Endothelial cell of umbilical vein (primary cell): ENCODE measurements at regions not wholly inside any gene's neighbourhood (a gene's known extent, or its start where the extent isn't known, plus 50 kb on each side); places are given as distances from the start of the nearest gene placed in this dataset.

ENCODE experiments used
- BruUV-seq: library from RNA; stranded (reverse); fragments of 400-500 nt; replicated peaks from 2 replicates; lab custom pipeline; 2021; lab: Mats Ljungman, UMichigan
- CTCF ChIA-PET: fragments of 300-600, 350-600 bp; sonication (Branson Sonifier 250); formaldehyde crosslinking; loops from one replicate; lab custom pipeline; 2021; ENCODE audit warnings: antibody characterized with exemption, inconsistent platforms; lab: Charles Lee
- POLR2A ChIA-PET: fragments of 300-600, 350-600 bp; sonication (Branson Sonifier 250); formaldehyde crosslinking; loops from one replicate; lab custom pipeline; 2021; ENCODE audit warnings: antibody characterized with exemption, inconsistent platforms; lab: Charles Lee
- DNase-seq: peaks from one replicate; pipeline ENCODE4 v3.0.0-alpha.2; 2011; ENCODE audit warnings: low read depth, low spot score
- FAIRE-seq: peaks from 2 replicates; lab custom pipeline; 2011; peaks lifted over from hg19 to GRCh38; lab: Jason Lieb, UNC
- H2AFZ ChIP-seq: 2 replicates; pipeline ENCODE4 v1.6.0; 2012; ENCODE audit warnings: low read depth, low read length, control low read depth, inconsistent platforms
- H3K27ac ChIP-seq: 2 replicates; pipeline ENCODE4 v1.5.1; 2011; ENCODE audit warnings: low read depth, mild to moderate bottlenecking, control low read depth, low read length, moderate library complexity; ENCODE audit not compliant: insufficient read depth
- H3K27me3 ChIP-seq, 2 experiments: 2 replicates each; pipeline versions ENCODE4 v1.6.0 to v1.6.1; 2011; ENCODE audit warnings: low read length in 2 of 2, mixed read lengths in 1 of 2; ENCODE audit not compliant: control insufficient read depth in 2 of 2, insufficient read depth in 2 of 2
- H3K36me3 ChIP-seq, 2 experiments: 2 replicates in 1 of 2; 3 replicates in 1 of 2; pipeline ENCODE4 v1.5.1; 2011; ENCODE audit warnings: low read length in 2 of 2, mild to moderate bottlenecking in 1 of 2, moderate library complexity in 1 of 2; ENCODE audit not compliant: control insufficient read depth in 2 of 2, insufficient read depth in 2 of 2; ENCODE audit errors: extremely low read depth in 1 of 2
- H3K4me1 ChIP-seq: 3 replicates; pipeline ENCODE4 v1.5.1; 2011; ENCODE audit warnings: mild to moderate bottlenecking, low read length; ENCODE audit not compliant: control insufficient read depth, insufficient read depth; ENCODE audit errors: extremely low read depth
- H3K4me2 ChIP-seq: 2 replicates; pipeline ENCODE4 v1.6.1; 2011; ENCODE audit warnings: low read length, control low read depth, mixed read lengths; ENCODE audit not compliant: insufficient read depth
- H3K4me3 ChIP-seq, 3 experiments: fragments of 200-600 bp in 1 of 3; sonication (generic), shearing (Covaris generic) in 1 of 3; replicated peaks in 1 of 3; 2 replicates each; pipeline ENCODE4 v1.5.1; 2011 to 2016; ENCODE audit warnings: control low read depth in 3 of 3, low read length in 3 of 3, mild to moderate bottlenecking in 2 of 3, inconsistent platforms in 1 of 3, low read depth in 1 of 3, moderate library complexity in 1 of 3; ENCODE audit not compliant: insufficient read depth in 1 of 3
- H3K79me2 ChIP-seq: 2 replicates; pipeline ENCODE4 v1.6.0; 2012; ENCODE audit warnings: low read length, inconsistent platforms; ENCODE audit not compliant: control insufficient read depth, insufficient read depth
- H3K9ac ChIP-seq: replicated peaks from 2 replicates; pipeline ENCODE3; 2011; ENCODE audit warnings: low read length, control low read depth; ENCODE audit not compliant: insufficient read depth; ENCODE audit errors: extremely low read depth
- H3K9me1 ChIP-seq: replicated peaks from 3 replicates; pipeline ENCODE4 v1.6.0; 2011; ENCODE audit warnings: mild to moderate bottlenecking, low read length; ENCODE audit not compliant: control insufficient read depth, insufficient read depth; ENCODE audit errors: extremely low read depth
- H3K9me3 ChIP-seq: replicated peaks from 2 replicates; pipeline ENCODE4 v1.5.1; 2012; ENCODE audit warnings: low read length, inconsistent platforms; ENCODE audit not compliant: control insufficient read depth, insufficient read depth
- H4K20me1 ChIP-seq: replicated peaks from 2 replicates; pipeline ENCODE3; 2011; ENCODE audit warnings: mild to moderate bottlenecking, low read length; ENCODE audit not compliant: control insufficient read depth, insufficient read depth; ENCODE audit errors: extremely low read depth
- EZH2 ChIP-seq: IDR thresholded peaks from 2 replicates; pipeline ENCODE4 v1.6.1; 2012; ENCODE audit warnings: borderline replicate concordance, low read depth, mild to moderate bottlenecking, moderate library complexity, low read length, inconsistent platforms; ENCODE audit not compliant: severe bottlenecking
- FOS ChIP-seq: IDR thresholded peaks from 2 replicates; pipeline ENCODE4 v1.6.1; 2011; ENCODE audit warnings: mild to moderate bottlenecking, low read length, moderate library complexity, borderline replicate concordance; ENCODE audit not compliant: insufficient read depth
- GATA2 ChIP-seq: IDR thresholded peaks from 2 replicates; pipeline ENCODE4 v1.7.0; 2011; ENCODE audit warnings: low read depth, mild to moderate bottlenecking, moderate library complexity, mixed read lengths, low read length; ENCODE audit not compliant: insufficient read length, insufficient read depth
- JUN ChIP-seq: IDR thresholded peaks from 2 replicates; pipeline ENCODE4 v1.6.1; 2011; ENCODE audit warnings: borderline replicate concordance, low read depth; ENCODE audit not compliant: insufficient read length, insufficient read depth
- MYC ChIP-seq: IDR thresholded peaks from one replicate; pipeline ENCODE4 v1.6.1; 2011; ENCODE audit warnings: mild to moderate bottlenecking, low read depth, low read length
- POLR2A ChIP-seq: IDR thresholded peaks from 2 replicates; pipeline ENCODE4 v1.6.1; 2012; ENCODE audit warnings: low read depth, mild to moderate bottlenecking, control low read depth, low read length
- POLR2AphosphoS5 ChIP-seq: IDR thresholded peaks from 2 replicates; pipeline ENCODE4 v1.6.1; 2012; ENCODE audit warnings: low read depth, mild to moderate bottlenecking, control low read depth, low read length, moderate library complexity; ENCODE audit not compliant: insufficient read depth
- dilution Hi-C: fragments of 300-500 bp; cut with MboI; formaldehyde crosslinking; loops from one replicate; pipeline ENCODE4 v1.15.0; 2019; ENCODE audit warnings: low sequenced_read_pairs; ENCODE audit not compliant: extremely low pct_ligation_motif_present
- intact Hi-C: fragments of 100-400 bp; cut with micrococcal nuclease; formaldehyde crosslinking; loops from one replicate; pipeline ENCODE4 v1.10.0; 2022
- TF ChIP-seq, protein P1 (sequence below): IDR thresholded peaks from 2 replicates; pipeline ENCODE4 v1.6.1; 2011; ENCODE audit not compliant: insufficient read depth, insufficient read length
- TF ChIP-seq, protein P2 (sequence below), 2 donors: IDR thresholded peaks; 1 replicate in 1 of 2; 2 replicates in 1 of 2; pipeline ENCODE4 v1.5.1; 2011; ENCODE audit warnings: low read length in 2 of 2, mild to moderate bottlenecking in 2 of 2, moderate library complexity in 2 of 2, control low read depth in 1 of 2, inconsistent platforms in 1 of 2, low read depth in 1 of 2; ENCODE audit not compliant: insufficient read depth in 1 of 2; ENCODE audit errors: extremely low read depth in 1 of 2

DNA sequence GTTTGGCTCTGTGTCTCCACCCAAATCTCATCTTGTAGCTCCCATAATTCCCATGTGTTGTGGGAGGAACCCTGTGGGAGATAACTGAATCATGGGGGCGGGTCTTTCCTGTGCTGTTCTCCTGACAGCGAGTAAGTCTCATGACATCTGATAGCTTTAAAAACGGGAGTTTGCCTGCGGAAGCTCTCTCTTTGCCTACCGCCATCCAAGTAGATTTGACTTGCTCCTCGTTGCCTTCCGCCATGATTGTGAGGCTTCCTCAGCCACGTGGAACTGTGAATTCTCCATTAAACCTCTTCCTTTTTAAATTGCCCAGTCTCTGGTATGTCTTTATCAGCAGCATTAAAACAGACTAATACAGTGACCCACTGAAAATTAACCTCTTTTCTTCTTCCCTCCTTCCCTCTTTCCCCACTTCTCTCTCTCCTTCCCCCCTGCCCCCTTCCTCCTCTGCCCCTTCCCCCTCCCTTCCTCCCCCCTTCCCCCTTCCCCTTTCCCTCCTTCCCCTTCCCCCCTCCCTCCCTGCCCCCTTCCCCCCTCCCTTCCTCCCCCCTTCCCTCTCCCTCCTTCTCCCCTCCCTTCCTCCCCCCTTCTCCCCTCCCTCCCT is 818.8 kb downstream of the SLC4A3 start:
- POLR2A ChIA-PET: no interaction called here
- no peak overlapping the region for H3K27ac ChIP-seq
- H3K9me1 ChIP-seq: no peaks in the 10 kb centered on the region
- TF ChIP-seq POLR2AphosphoS5 (no peak), JUN (no peak), MYC (no peak), EZH2 (no peak), FOS (no peak), POLR2A (no peak), GATA2 (no peak)
- TF ChIP-seq, protein P1, sequence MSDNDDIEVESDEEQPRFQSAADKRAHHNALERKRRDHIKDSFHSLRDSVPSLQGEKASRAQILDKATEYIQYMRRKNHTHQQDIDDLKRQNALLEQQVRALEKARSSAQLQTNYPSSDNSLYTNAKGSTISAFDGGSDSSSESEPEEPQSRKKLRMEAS: no peak
- TF ChIP-seq, protein P2, sequence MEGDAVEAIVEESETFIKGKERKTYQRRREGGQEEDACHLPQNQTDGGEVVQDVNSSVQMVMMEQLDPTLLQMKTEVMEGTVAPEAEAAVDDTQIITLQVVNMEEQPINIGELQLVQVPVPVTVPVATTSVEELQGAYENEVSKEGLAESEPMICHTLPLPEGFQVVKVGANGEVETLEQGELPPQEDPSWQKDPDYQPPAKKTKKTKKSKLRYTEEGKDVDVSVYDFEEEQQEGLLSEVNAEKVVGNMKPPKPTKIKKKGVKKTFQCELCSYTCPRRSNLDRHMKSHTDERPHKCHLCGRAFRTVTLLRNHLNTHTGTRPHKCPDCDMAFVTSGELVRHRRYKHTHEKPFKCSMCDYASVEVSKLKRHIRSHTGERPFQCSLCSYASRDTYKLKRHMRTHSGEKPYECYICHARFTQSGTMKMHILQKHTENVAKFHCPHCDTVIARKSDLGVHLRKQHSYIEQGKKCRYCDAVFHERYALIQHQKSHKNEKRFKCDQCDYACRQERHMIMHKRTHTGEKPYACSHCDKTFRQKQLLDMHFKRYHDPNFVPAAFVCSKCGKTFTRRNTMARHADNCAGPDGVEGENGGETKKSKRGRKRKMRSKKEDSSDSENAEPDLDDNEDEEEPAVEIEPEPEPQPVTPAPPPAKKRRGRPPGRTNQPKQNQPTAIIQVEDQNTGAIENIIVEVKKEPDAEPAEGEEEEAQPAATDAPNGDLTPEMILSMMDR (IDR thresholded peaks at IDR 0.05; ENCODE audit: extremely low read depth in 1 of 2, insufficient read depth in 1 of 2, low read depth in 1 of 2, low read length in 2 of 2): no peak
- no peaks in the 10 kb centered on the region for H3K9me3 ChIP-seq
- CTCF ChIA-PET: no interaction called here
- H2AFZ ChIP-seq: no peak overlapping the region
- no peaks in the 10 kb centered on the region for H3K4me1 ChIP-seq
- H3K4me2 ChIP-seq: no peak overlapping the region
- intact Hi-C loops (no loop called here), dilution Hi-C loops (no loop called here)
- no peaks in the 10 kb centered on the region for H3K27me3 ChIP-seq
- FAIRE-seq (no peak), DNase-seq (no peak)
- BruUV-seq: no TSS peak
- no peaks in the 10 kb centered on the region for H4K20me1 ChIP-seq
- H3K79me2 ChIP-seq: no peaks in the 10 kb centered on the region
- H3K36me3 ChIP-seq: no peaks in the 10 kb centered on the region
- no peak overlapping the region for H3K4me3 ChIP-seq
- H3K9ac ChIP-seq: no peak overlapping the region
